Activated naive CD4-positive, alpha-beta T cell (primary cell): ENCODE measurements at regions not wholly inside any gene's neighbourhood (a gene's known extent, or its start where the extent isn't known, plus 50 kb on each side); places are given as distances from the start of the nearest gene placed in this dataset.
"Not testable (repeated sequence)": the region's sequence is repeated elsewhere in the genome, so short reads cannot be mapped to it uniquely, and the experiment has no call there.

Experiments
- DNase-seq, 4 experiments: peaks; one replicate each; lab custom pipeline; 2025; lab: John Stamatoyannopoulos, UW

GRCh38 chr10:65628493-65629139, 1297.2 kb upstream of the LRRTM3 start:
- DNase-seq = no peak

- no peak for DNase-seq
These were observed 1265.8 kb upstream of the LRRTM3 start for GRCh38 chr10:65660006-65660405.

- no peak for DNase-seq
These were observed 1255.7 kb upstream of the LRRTM3 start for GRCh38 chr10:65670087-65670486.

GRCh38 chr10:65670596-65670995, 1255.2 kb upstream of the LRRTM3 start:
- not testable (repeated sequence) for DNase-seq

- no peak for DNase-seq
These were observed 1250.6 kb upstream of the LRRTM3 start for GRCh38 chr10:65675236-65675635.

GRCh38 chr10:65684896-65685295, 1240.9 kb upstream of the LRRTM3 start:
- DNase-seq = no peak

- DNase-seq = no peak
These were observed 1224.6 kb upstream of the LRRTM3 start for GRCh38 chr10:65701168-65701776.

GRCh38 chr10:65708057-65708456, 1217.8 kb upstream of the LRRTM3 start:
- DNase-seq = no peak

GRCh38 chr10:65710306-65710705, 1215.5 kb upstream of the LRRTM3 start:
- DNase-seq = no peak

- no peak for DNase-seq
These were observed 1206.0 kb upstream of the LRRTM3 start for GRCh38 chr10:65719790-65720189.

GRCh38 chr10:65720901-65721300, 1204.9 kb upstream of the LRRTM3 start:
- no peak for DNase-seq

GRCh38 chr10:65723525-65723924, 1202.3 kb upstream of the LRRTM3 start:
- no peak for DNase-seq

GRCh38 chr10:65735382-65735781, 1190.5 kb upstream of the LRRTM3 start:
- DNase-seq = no peak

GRCh38 chr10:65742906-65743305, 1182.9 kb upstream of the LRRTM3 start:
- DNase-seq = no peak

GRCh38 chr10:65751218-65751617, 1174.6 kb upstream of the LRRTM3 start:
- no peak for DNase-seq

GRCh38 chr10:65751896-65752295, 1173.9 kb upstream of the LRRTM3 start:
- DNase-seq = no peak

GRCh38 chr10:65753532-65753931, 1172.3 kb upstream of the LRRTM3 start:
- no peak for DNase-seq

- DNase-seq = no peak
These were observed 1171.7 kb upstream of the LRRTM3 start for GRCh38 chr10:65754112-65754511.

- no peak for DNase-seq
These were observed 1163.5 kb upstream of the LRRTM3 start for GRCh38 chr10:65762311-65762710.

GRCh38 chr10:65765006-65765541, 1160.8 kb upstream of the LRRTM3 start:
- DNase-seq = no peak

GRCh38 chr10:65769828-65770227, 1156.0 kb upstream of the LRRTM3 start:
- DNase-seq = no peak

GRCh38 chr10:65778753-65779152, 1147.1 kb upstream of the LRRTM3 start:
- no peak for DNase-seq

- no peak for DNase-seq
These were observed 1145.9 kb upstream of the LRRTM3 start for GRCh38 chr10:65779985-65780384.

- DNase-seq = no peak
These were observed 1139.6 kb upstream of the LRRTM3 start for GRCh38 chr10:65786279-65786678.
